Esophagus (tissue), 2 donors: ENCODE measurements at regions not wholly inside any gene's neighbourhood (a gene's known extent, or its start where the extent isn't known, plus 50 kb on each side); places are given as distances from the start of the nearest gene placed in this dataset.

Experiments
- H3K27ac ChIP-seq, 2 donors: one replicate each; pipeline ENCODE4 v1.5.1; 2013; ENCODE audit warnings: low read depth in 2 of 2, mild to moderate bottlenecking in 2 of 2, inconsistent platforms in 1 of 2, low read length in 1 of 2, moderate library complexity in 1 of 2
- H3K27me3 ChIP-seq, 2 donors: one replicate each; pipeline ENCODE4 v1.6.1; 2013; ENCODE audit warnings: low read length in 2 of 2, control low read depth in 1 of 2, mild to moderate bottlenecking in 1 of 2; ENCODE audit not compliant: insufficient read depth in 2 of 2, control insufficient read depth in 1 of 2
- H3K36me3 ChIP-seq, 2 donors: one replicate each; pipeline ENCODE4 v1.6.1; 2013; ENCODE audit warnings: low read length in 1 of 2; ENCODE audit not compliant: control insufficient read depth in 2 of 2, insufficient read depth in 2 of 2
- H3K4me1 ChIP-seq, 2 donors: one replicate each; pipeline ENCODE4 v1.6.1; 2013; ENCODE audit warnings: low read length in 1 of 2; ENCODE audit not compliant: control insufficient read depth in 2 of 2, insufficient read depth in 2 of 2
- H3K4me3 ChIP-seq, 2 donors: one replicate each; pipeline ENCODE4 v1.5.1; 2013; ENCODE audit warnings: low read length in 2 of 2, mild to moderate bottlenecking in 2 of 2, low read depth in 1 of 2, moderate library complexity in 1 of 2
- H3K9me3 ChIP-seq, 2 donors: one replicate each; pipeline ENCODE4 v1.6.1; 2013; ENCODE audit warnings: mild to moderate bottlenecking in 2 of 2, low read depth in 1 of 2, low read length in 1 of 2, moderate library complexity in 1 of 2; ENCODE audit not compliant: control insufficient read depth in 2 of 2, insufficient read depth in 1 of 2
- WGBS, 2 donors: extraction: QIAGEN DNeasy Blood & Tissue Kit; methylation state at CpG; one replicate each; pipeline ENCODE4 v1.1.7; 2013; 5-methylcytosine and 5-hydroxymethylcytosine counted together
- donor health status: healthy with polysubstance abuse.
- donor health status: Bipolar disorder and iron deficiency.

GRCh38 chr2:22213237-22213636 is 1089.5 kb downstream of the TDRD15 start:
- no peaks in the 10 kb centered on the region for H3K27me3 ChIP-seq
- no peaks in the 10 kb centered on the region for H3K4me1 ChIP-seq
- H3K36me3 ChIP-seq: no peaks in the 10 kb centered on the region
- peaks cover 0 to 6% of the 10 kb centered on the region in 2 donors for H3K9me3 ChIP-seq
- H3K4me3 ChIP-seq: no peak overlapping the region
- WGBS, 2 donors: 64 to 76% methylated on average over 2 of the region's 2 CpGs
- H3K27ac ChIP-seq: no peak overlapping the region

GRCh38 chr2:22215517-22215916 is 1091.7 kb downstream of the TDRD15 start:
- Histone ChIP-seq H3K4me1 (no peaks in the 10 kb centered on the region), H3K36me3 (no peaks in the 10 kb centered on the region), H3K27me3 (no peaks in the 10 kb centered on the region), H3K9me3 (peaks cover 0 to 6% of the 10 kb centered on the region in 2 donors), H3K4me3 (no peak overlapping the region), H3K27ac (no peak overlapping the region)
- 78 to 83% methylated on average over 2 of the region's 2 CpGs for WGBS, 2 donors

- no peaks in the 10 kb centered on the region for H3K4me1 ChIP-seq
- H3K27ac ChIP-seq: no peak overlapping the region
- H3K27me3 ChIP-seq: no peaks in the 10 kb centered on the region
- WGBS, 2 donors: 62 to 66% methylated on average over 1 of the region's 1 CpG
- no peaks in the 10 kb centered on the region for H3K36me3 ChIP-seq
- H3K9me3 ChIP-seq: peaks cover 0 to 6% of the 10 kb centered on the region in 2 donors
- H3K4me3 ChIP-seq: no peak overlapping the region
Measured at GRCh38 chr2:22217881-22218280, 1094.1 kb downstream of the TDRD15 start.

GRCh38 chr2:22221006-22221405 is 1097.2 kb downstream of the TDRD15 start:
- H3K27ac ChIP-seq: no peak overlapping the region
- 39 to 50% methylated on average over 1 of the region's 1 CpG for WGBS, 2 donors
- no peaks in the 10 kb centered on the region for H3K4me1 ChIP-seq
- peaks cover 0 to 4% of the 10 kb centered on the region in 2 donors for H3K9me3 ChIP-seq
- H3K36me3 ChIP-seq: no peaks in the 10 kb centered on the region
- H3K4me3 ChIP-seq: no peak overlapping the region
- H3K27me3 ChIP-seq: no peaks in the 10 kb centered on the region

GRCh38 chr2:22238967-22239366 is 1115.2 kb downstream of the TDRD15 start:
- Histone ChIP-seq H3K36me3 (no peaks in the 10 kb centered on the region), H3K4me1 (no peaks in the 10 kb centered on the region), H3K27ac (no peak overlapping the region), H3K27me3 (no peaks in the 10 kb centered on the region), H3K4me3 (no peak overlapping the region), H3K9me3 (no peaks in the 10 kb centered on the region)
- 84 to 85% methylated on average over 3 of the region's 3 CpGs for WGBS, 2 donors

GRCh38 chr2:22247466-22247865 is 1123.7 kb downstream of the TDRD15 start:
- 79 to 80% methylated on average over 4 of the region's 4 CpGs for WGBS, 2 donors
- H3K27me3 ChIP-seq: no peaks in the 10 kb centered on the region
- no peak overlapping the region for H3K4me3 ChIP-seq
- H3K4me1 ChIP-seq: no peaks in the 10 kb centered on the region
- H3K36me3 ChIP-seq: no peaks in the 10 kb centered on the region
- no peak overlapping the region for H3K27ac ChIP-seq
- H3K9me3 ChIP-seq: no peaks in the 10 kb centered on the region

GRCh38 chr2:22248851-22249250 is 1125.1 kb downstream of the TDRD15 start:
- Histone ChIP-seq H3K4me1 (no peaks in the 10 kb centered on the region), H3K4me3 (no peak overlapping the region), H3K27ac (no peak overlapping the region), H3K36me3 (no peaks in the 10 kb centered on the region), H3K27me3 (no peaks in the 10 kb centered on the region), H3K9me3 (no peaks in the 10 kb centered on the region)
- 70 to 73% methylated on average over 2 of the region's 2 CpGs for WGBS, 2 donors

GRCh38 chr2:22253171-22253570 is 1129.4 kb downstream of the TDRD15 start:
- Histone ChIP-seq H3K36me3 (no peaks in the 10 kb centered on the region), H3K27ac (no peak overlapping the region), H3K9me3 (no peaks in the 10 kb centered on the region), H3K27me3 (no peaks in the 10 kb centered on the region), H3K4me1 (no peaks in the 10 kb centered on the region), H3K4me3 (no peak overlapping the region)
- 50 to 75% methylated on average over 2 of the region's 2 CpGs for WGBS, 2 donors

GRCh38 chr2:22261165-22261564 is 1123.8 kb upstream of the KLHL29 start:
- H3K9me3 ChIP-seq: no peaks in the 10 kb centered on the region
- H3K36me3 ChIP-seq: no peaks in the 10 kb centered on the region
- H3K4me1 ChIP-seq: no peaks in the 10 kb centered on the region
- H3K4me3 ChIP-seq: no peak overlapping the region
- no peaks in the 10 kb centered on the region for H3K27me3 ChIP-seq
- H3K27ac ChIP-seq: no peak overlapping the region
- whole genome bisulfite sequencing, 2 donors: 94 to 97% methylated on average over 7 of the region's 7 CpGs

- 90 to 97% methylated on average over 1 of the region's 1 CpG for WGBS, 2 donors
- H3K36me3 ChIP-seq: no peaks in the 10 kb centered on the region
- no peaks in the 10 kb centered on the region for H3K4me1 ChIP-seq
- H3K9me3 ChIP-seq: no peaks in the 10 kb centered on the region
- H3K27ac ChIP-seq: no peak overlapping the region
- no peaks in the 10 kb centered on the region for H3K27me3 ChIP-seq
- no peak overlapping the region for H3K4me3 ChIP-seq
Measured at GRCh38 chr2:22270341-22270740, 1114.6 kb upstream of the KLHL29 start.
